Uterus (tissue), 2 donors: ENCODE measurements at regions not wholly inside any gene's neighbourhood (a gene's known extent, or its start where the extent isn't known, plus 50 kb on each side); places are given as distances from the start of the nearest gene placed in this dataset.

Experiments used
- POLR2A ChIP-seq, 2 donors: fragments of 450-650 bp; IDR thresholded peaks; one replicate each; pipeline ENCODE4 v1.6.1; 2016; ENCODE audit warnings: antibody characterized with exemption in 2 of 2, mild to moderate bottlenecking in 1 of 2, moderate library complexity in 1 of 2
- TF ChIP-seq, protein P1 (sequence below), 4 experiments: fragments of 200-600 bp in 2 of 4; fragments of 450-650 bp in 2 of 4; sonication (generic) in 2 of 4; IDR thresholded peaks; one replicate each; pipeline ENCODE4 v1.5.1; 2016 to 2019; ENCODE audit warnings: antibody characterized with exemption in 4 of 4, mild to moderate bottlenecking in 2 of 4, moderate library complexity in 1 of 4

DNA sequence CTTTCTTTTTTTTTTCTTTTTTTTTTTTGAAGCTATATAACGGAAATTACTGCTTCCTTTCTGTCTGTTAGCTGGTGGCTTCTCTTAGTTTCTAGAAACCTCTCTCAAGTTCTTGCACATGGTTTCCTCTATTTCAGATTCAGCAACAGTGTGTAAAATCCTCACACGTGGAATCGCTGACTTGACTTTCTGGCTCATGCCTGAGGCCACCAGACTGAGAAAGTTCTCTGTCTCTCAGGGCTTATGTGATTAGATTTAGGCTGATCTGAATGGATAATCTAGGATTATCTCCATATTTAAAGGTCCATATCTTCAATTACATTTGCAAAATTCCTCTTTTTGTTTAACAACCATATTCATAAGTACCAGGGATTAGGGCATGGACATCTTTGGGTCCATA lies 856.3 kb upstream of the SLITRK6 start:
- TF ChIP-seq POLR2A (IDR thresholded peaks at IDR 0.05), result no peak
- TF ChIP-seq, protein P1, sequence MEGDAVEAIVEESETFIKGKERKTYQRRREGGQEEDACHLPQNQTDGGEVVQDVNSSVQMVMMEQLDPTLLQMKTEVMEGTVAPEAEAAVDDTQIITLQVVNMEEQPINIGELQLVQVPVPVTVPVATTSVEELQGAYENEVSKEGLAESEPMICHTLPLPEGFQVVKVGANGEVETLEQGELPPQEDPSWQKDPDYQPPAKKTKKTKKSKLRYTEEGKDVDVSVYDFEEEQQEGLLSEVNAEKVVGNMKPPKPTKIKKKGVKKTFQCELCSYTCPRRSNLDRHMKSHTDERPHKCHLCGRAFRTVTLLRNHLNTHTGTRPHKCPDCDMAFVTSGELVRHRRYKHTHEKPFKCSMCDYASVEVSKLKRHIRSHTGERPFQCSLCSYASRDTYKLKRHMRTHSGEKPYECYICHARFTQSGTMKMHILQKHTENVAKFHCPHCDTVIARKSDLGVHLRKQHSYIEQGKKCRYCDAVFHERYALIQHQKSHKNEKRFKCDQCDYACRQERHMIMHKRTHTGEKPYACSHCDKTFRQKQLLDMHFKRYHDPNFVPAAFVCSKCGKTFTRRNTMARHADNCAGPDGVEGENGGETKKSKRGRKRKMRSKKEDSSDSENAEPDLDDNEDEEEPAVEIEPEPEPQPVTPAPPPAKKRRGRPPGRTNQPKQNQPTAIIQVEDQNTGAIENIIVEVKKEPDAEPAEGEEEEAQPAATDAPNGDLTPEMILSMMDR (IDR thresholded peaks at IDR 0.05), result no peak
